Head of caudate nucleus (tissue), 42 donors: ENCODE measurements at regions not wholly inside any gene's neighbourhood (a gene's known extent, or its start where the extent isn't known, plus 50 kb on each side); places are given as distances from the start of the nearest gene placed in this dataset.

Experiments
- DNase-seq, 42 donors: peaks; one replicate each; pipeline versions ENCODE4 v3.0.0 to v3.0.0-alpha.2; 2020 to 2021; ENCODE audit warnings: mixed read lengths in 7 of 42
- intact Hi-C: fragments of 100-400 bp; cut with DNase I; formaldehyde crosslinking; loops from one replicate; pipeline ENCODE4 v1.15.0; 2022

- DNase-seq: no peak
- intact Hi-C loops: no loop called here
These were observed 785.2 kb upstream of the GYPC start for GRCh38 chr2:125870746-125871145.

GRCh38 chr2:125874564-125874963 lies 781.4 kb upstream of the GYPC start:
- no peak for DNase-seq
- intact Hi-C loops: no loop called here

GRCh38 chr2:125885340-125885739 lies 770.6 kb upstream of the GYPC start:
- intact Hi-C loops: no loop called here
- no peak for DNase-seq

- DNase-seq: no peak
- intact Hi-C loops: no loop called here
These were observed 769.8 kb upstream of the GYPC start for GRCh38 chr2:125886153-125886552.

- DNase-seq: no peak
- intact Hi-C loops: no loop called here
These were observed 754.7 kb upstream of the GYPC start for GRCh38 chr2:125901278-125901677.

- DNase-seq: no peak
- intact Hi-C loops: no loop called here
These were observed 729.9 kb upstream of the GYPC start for GRCh38 chr2:125925891-125926546.

- intact Hi-C loops: no loop called here
- no peak for DNase-seq
These were observed 720.4 kb upstream of the GYPC start for GRCh38 chr2:125935559-125935958.

GRCh38 chr2:125942585-125943424 lies 713.2 kb upstream of the GYPC start:
- no peak for DNase-seq
- intact Hi-C loops: no loop called here

- intact Hi-C loops: no loop called here
- DNase-seq: no peak
These were observed 696.9 kb upstream of the GYPC start for GRCh38 chr2:125959047-125959446.

- DNase-seq: no peak
- intact Hi-C loops: no loop called here
These were observed 694.2 kb upstream of the GYPC start for GRCh38 chr2:125961739-125962138.

- intact Hi-C loops: no loop called here
- DNase-seq: no peak
These were observed 676.1 kb upstream of the GYPC start for GRCh38 chr2:125979886-125980285.

GRCh38 chr2:125983364-125983763 lies 672.6 kb upstream of the GYPC start:
- intact Hi-C loops: no loop called here

GRCh38 chr2:126029316-126029715 lies 626.6 kb upstream of the GYPC start:
- DNase-seq: no peak
- intact Hi-C loops: no loop called here

More at GRCh38 chr2:125983364-125983763, 672.6 kb upstream of the GYPC start:
- DNase-seq: no peak

- intact Hi-C loops: no loop called here
- no peak for DNase-seq
These were observed 617.1 kb upstream of the GYPC start for GRCh38 chr2:126038861-126039260.

GRCh38 chr2:126041391-126042047 lies 614.4 kb upstream of the GYPC start:
- DNase-seq: no peak
- intact Hi-C loops: no loop called here

GRCh38 chr2:126042089-126042488 lies 613.9 kb upstream of the GYPC start:
- intact Hi-C loops: no loop called here
- no peak for DNase-seq

- intact Hi-C loops: no loop called here
- no peak for DNase-seq
These were observed 607.2 kb upstream of the GYPC start for GRCh38 chr2:126048719-126049118.

- intact Hi-C loops: no loop called here
- DNase-seq: no peak
These were observed 606.5 kb upstream of the GYPC start for GRCh38 chr2:126049461-126049860.

GRCh38 chr2:126050991-126051736 lies 604.8 kb upstream of the GYPC start:
- no peak for DNase-seq

More at GRCh38 chr2:126050991-126051736, 604.8 kb upstream of the GYPC start:
- intact Hi-C loops: no loop called here
